ENCODE measurements at regions not wholly inside any gene's neighbourhood (a gene's known extent, or its start where the extent isn't known, plus 50 kb on each side); places are given as distances from the start of the nearest gene placed in this dataset.
"Not testable (repeated sequence)": the region's sequence is repeated elsewhere in the genome, so short reads cannot be mapped to it uniquely, and the experiment has no call there.

GRCh38 chr12:72207079-72207478 lies 65.1 kb upstream of the TRHDE start:
- TF ChIP-seq CTCF (conservative IDR thresholded peaks at IDR 0.05; ENCODE audit: low read depth, low read length), result no peak
- no peak for DNase-seq (ENCODE audit: low read depth)
- H3K4me3 ChIP-seq (ENCODE audit: low read length), result no peak overlapping the region

- no peak for DNase-seq (ENCODE audit: low read depth)
- TF ChIP-seq CTCF (conservative IDR thresholded peaks at IDR 0.05; ENCODE audit: low read depth, low read length), result no peak
- no peak overlapping the region for H3K4me3 ChIP-seq (ENCODE audit: low read length)
Measured at GRCh38 chr12:72207486-72208409, 64.4 kb upstream of the TRHDE start.

GRCh38 chr12:72209086-72209485 lies 63.1 kb upstream of the TRHDE start:
- no peak overlapping the region for H3K4me3 ChIP-seq (ENCODE audit: low read length)
- TF ChIP-seq CTCF (conservative IDR thresholded peaks at IDR 0.05; ENCODE audit: low read depth, low read length), result no peak
- DNase-seq (ENCODE audit: low read depth), result no peak

GRCh38 chr12:72214163-72214562 lies 58.0 kb upstream of the TRHDE start:
- TF ChIP-seq CTCF (conservative IDR thresholded peaks at IDR 0.05; ENCODE audit: low read depth, low read length), result no peak
- H3K4me3 ChIP-seq (ENCODE audit: low read length), result no peak overlapping the region
- no peak for DNase-seq (ENCODE audit: low read depth)

GRCh38 chr12:72215287-72215686 lies 56.9 kb upstream of the TRHDE start:
- not testable (repeated sequence) for DNase-seq (ENCODE audit: low read depth); H3K4me3 ChIP-seq (ENCODE audit: low read length)

GRCh38 chr12:72219937-72220336 lies 52.2 kb upstream of the TRHDE start:
- no peak for TF ChIP-seq CTCF (conservative IDR thresholded peaks at IDR 0.05; ENCODE audit: low read depth, low read length)
- H3K4me3 ChIP-seq (ENCODE audit: low read length), result no peak overlapping the region
- no peak for DNase-seq (ENCODE audit: low read depth)

All from retinal pigment epithelial cell (primary cell).